HG03196 (cell line): ENCODE measurements at regions not wholly inside any gene's neighbourhood (a gene's known extent, or its start where the extent isn't known, plus 50 kb on each side); places are given as distances from the start of the nearest gene placed in this dataset.
"Not testable (repeated sequence)": the region's sequence is repeated elsewhere in the genome, so short reads cannot be mapped to it uniquely, and the experiment has no call there.

ENCODE experiments used
- ATAC-seq: cut with Tn5 transposase; IDR thresholded peaks from one replicate; pipeline ENCODE4 v1.9.1; 2021; ENCODE audit not compliant: unreplicated experiment

GRCh38 chr13:44147233-44147632 is 226.4 kb upstream of the SERP2 start:
- no peak for ATAC-seq

GRCh38 chr13:44147648-44148047 is 226.0 kb upstream of the SERP2 start:
- no peak for ATAC-seq

- ATAC-seq, result no peak
Observed at GRCh38 chr13:44148159-44148914, 225.3 kb upstream of the SERP2 start.

- ATAC-seq, result not testable (repeated sequence)
Observed at GRCh38 chr13:44149231-44149630, 224.4 kb upstream of the SERP2 start.

- no peak for ATAC-seq
Observed at GRCh38 chr13:44149821-44150220, 223.8 kb upstream of the SERP2 start.

GRCh38 chr13:44151474-44151873 is 222.2 kb upstream of the SERP2 start:
- no peak for ATAC-seq

GRCh38 chr13:44153496-44153895 is 220.1 kb upstream of the SERP2 start:
- ATAC-seq, result no peak

- no peak for ATAC-seq
Observed at GRCh38 chr13:44155422-44156293, 218.0 kb upstream of the SERP2 start.

- ATAC-seq, result no peak
Observed at GRCh38 chr13:44156294-44156658, 217.3 kb upstream of the SERP2 start.

- ATAC-seq, result no peak
Observed at GRCh38 chr13:44157606-44158005, 216.0 kb upstream of the SERP2 start.

- no peak for ATAC-seq
Observed at GRCh38 chr13:44158098-44158521, 215.5 kb upstream of the SERP2 start.

- no peak for ATAC-seq
Observed at GRCh38 chr13:44158881-44159632, 214.6 kb upstream of the SERP2 start.

- no peak for ATAC-seq
Observed at GRCh38 chr13:44159633-44160279, 213.9 kb upstream of the SERP2 start.

- ATAC-seq, result no peak
Observed at GRCh38 chr13:44160591-44161191, 212.9 kb upstream of the SERP2 start.

GRCh38 chr13:44163108-44163507 is 210.5 kb upstream of the SERP2 start:
- no peak for ATAC-seq

GRCh38 chr13:44165221-44165888 is 208.3 kb upstream of the SERP2 start:
- no peak for ATAC-seq

GRCh38 chr13:44165889-44166496 is 207.6 kb upstream of the SERP2 start:
- ATAC-seq, result no peak

- no peak for ATAC-seq
Observed at GRCh38 chr13:44169018-44169911, 204.4 kb upstream of the SERP2 start.

GRCh38 chr13:44170731-44171130 is 202.9 kb upstream of the SERP2 start:
- no peak for ATAC-seq
